HEK293 (cell line): ENCODE measurements at regions not wholly inside any gene's neighbourhood (a gene's known extent, or its start where the extent isn't known, plus 50 kb on each side); places are given as distances from the start of the nearest gene placed in this dataset.

Experiments used
- CTCF ChIA-PET: fragments of 350-600 bp; formaldehyde crosslinking; extraction: SDS; loops from one replicate; lab custom pipeline; 2021; ENCODE audit warnings: antibody characterized with exemption; lab: Yijun Ruan, JAX
- POLR2A ChIA-PET: fragments of 300-600 bp; formaldehyde crosslinking; extraction: SDS; loops from one replicate; lab custom pipeline; 2020; ENCODE audit warnings: antibody characterized with exemption, inconsistent platforms; lab: Yijun Ruan, JAX
- H3K27ac ChIP-seq: fragments of 200-500 bp; sonication (Bioruptor generic); 2 replicates; pipeline ENCODE4 v1.5.1; 2014; ENCODE audit warnings: low read depth, low read length, control low read depth, inconsistent platforms; ENCODE audit errors: extremely low read depth
- H3K36me3 ChIP-seq, 2 experiments: fragments of 200-500 bp in 1 of 2; sonication (Bioruptor generic) in 1 of 2; 1 replicate in 1 of 2; 2 replicates in 1 of 2; pipeline ENCODE4 v1.5.1; 2014 to 2017; ENCODE audit warnings: inconsistent platforms in 2 of 2, low read length in 2 of 2; ENCODE audit not compliant: control insufficient read depth in 2 of 2, insufficient read depth in 1 of 2
- H3K4me1 ChIP-seq: fragments of 200-500 bp; sonication (Bioruptor generic); 2 replicates; pipeline ENCODE4 v1.5.1; 2014; ENCODE audit warnings: mild to moderate bottlenecking, low read length, inconsistent platforms; ENCODE audit not compliant: control insufficient read depth, insufficient read depth
- H3K4me3 ChIP-seq: 2 replicates; pipeline ENCODE4 v1.5.1; 2011; ENCODE audit warnings: low read depth, mild to moderate bottlenecking, control low read depth, low read length, moderate library complexity
- H3K9me3 ChIP-seq: fragments of 200-500 bp; sonication (Bioruptor generic); 2 replicates; pipeline ENCODE4 v1.5.1; 2014; ENCODE audit warnings: low read depth, low read length, inconsistent platforms; ENCODE audit not compliant: control insufficient read depth, insufficient read depth
- ATF2 ChIP-seq: fragments of 450-650 bp; formaldehyde crosslinking; IDR thresholded peaks from 2 replicates; pipeline ENCODE4 v1.5.1; 2016; ENCODE audit warnings: missing biosample characterization, missing genetic modification characterization, low read depth
- GFI1B ChIP-seq: fragments of 450-650 bp; formaldehyde crosslinking; IDR thresholded peaks from 2 replicates; pipeline ENCODE4 v1.5.1; 2016; ENCODE audit warnings: missing biosample characterization, missing genetic modification characterization
- GLI4 ChIP-seq: fragments of 450-650 bp; formaldehyde crosslinking; IDR thresholded peaks from 2 replicates; pipeline ENCODE4 v1.5.1; 2016; ENCODE audit warnings: missing biosample characterization, missing genetic modification characterization
- GLIS2 ChIP-seq: fragments of 450-650 bp; formaldehyde crosslinking; IDR thresholded peaks from 2 replicates; pipeline ENCODE4 v1.5.1; 2016; ENCODE audit warnings: missing biosample characterization, missing genetic modification characterization
- HOXA7 ChIP-seq: sonication (generic); formaldehyde crosslinking; IDR thresholded peaks from 2 replicates; pipeline ENCODE4 v1.8.1; 2022; ENCODE audit warnings: missing genetic modification reagents, borderline replicate concordance
- KLF8 ChIP-seq: fragments of 450-650 bp; formaldehyde crosslinking; IDR thresholded peaks from 2 replicates; pipeline ENCODE4 v1.5.1; 2016; ENCODE audit warnings: missing biosample characterization, missing genetic modification characterization
- PBX3 ChIP-seq: sonication (generic); formaldehyde crosslinking; IDR thresholded peaks from 2 replicates; pipeline ENCODE4 v1.8.1; 2022; ENCODE audit warnings: mild to moderate bottlenecking, moderate library complexity, missing genetic modification reagents
- SALL2 ChIP-seq: fragments of 450-650 bp; formaldehyde crosslinking; IDR thresholded peaks from 2 replicates; pipeline ENCODE4 v1.5.0; 2017; ENCODE audit warnings: missing biosample characterization, mild to moderate bottlenecking, missing genetic modification characterization, borderline replicate concordance
- SP7 ChIP-seq: fragments of 450-650 bp; formaldehyde crosslinking; IDR thresholded peaks from 2 replicates; pipeline ENCODE4 v1.5.1; 2016; ENCODE audit warnings: missing biosample characterization, missing genetic modification characterization
- TCF7L2 ChIP-seq: IDR thresholded peaks from 2 replicates; pipeline ENCODE4 v1.6.1; 2011; ENCODE audit warnings: low read depth, mild to moderate bottlenecking, inconsistent platforms, low read length, moderate library complexity, borderline replicate concordance
- YY2 ChIP-seq: fragments of 450-650 bp; formaldehyde crosslinking; IDR thresholded peaks from 2 replicates; pipeline ENCODE4 v1.5.1; 2016; ENCODE audit warnings: missing biosample characterization, missing genetic modification characterization
- ZBTB17 ChIP-seq: fragments of 450-650 bp; formaldehyde crosslinking; IDR thresholded peaks from 2 replicates; pipeline ENCODE4 v1.5.1; 2016; ENCODE audit warnings: missing biosample characterization, missing genetic modification characterization
- ZBTB8A ChIP-seq: fragments of 450-650 bp; formaldehyde crosslinking; IDR thresholded peaks from 2 replicates; pipeline ENCODE4 v1.5.1; 2016; ENCODE audit warnings: missing biosample characterization, missing genetic modification characterization
- ZFHX2 ChIP-seq: fragments of 450-650 bp; formaldehyde crosslinking; conservative IDR thresholded peaks from 2 replicates; pipeline ENCODE4 v1.5.1; 2016; ENCODE audit warnings: missing biosample characterization, missing genetic modification characterization
- ZFP3 ChIP-seq: fragments of 450-650 bp; formaldehyde crosslinking; IDR thresholded peaks from 2 replicates; pipeline ENCODE4 v1.5.1; 2016; ENCODE audit warnings: low read depth, missing biosample characterization, missing genetic modification characterization
- ZFP41 ChIP-seq: fragments of 450-650 bp; formaldehyde crosslinking; IDR thresholded peaks from 2 replicates; pipeline ENCODE4 v1.5.1; 2016; ENCODE audit warnings: missing biosample characterization, missing genetic modification characterization, borderline replicate concordance
- ZIC2 ChIP-seq: fragments of 450-650 bp; formaldehyde crosslinking; IDR thresholded peaks from 2 replicates; pipeline ENCODE4 v1.5.1; 2016; ENCODE audit warnings: missing biosample characterization, missing genetic modification characterization
- ZNF10 ChIP-seq: fragments of 450-650 bp; formaldehyde crosslinking; IDR thresholded peaks from 2 replicates; pipeline ENCODE4 v1.5.1; 2017; ENCODE audit warnings: missing biosample characterization, missing genetic modification characterization
- ZNF132 ChIP-seq: fragments of 450-650 bp; formaldehyde crosslinking; IDR thresholded peaks from 2 replicates; pipeline ENCODE4 v1.5.1; 2017; ENCODE audit warnings: missing biosample characterization, missing genetic modification characterization, borderline replicate concordance
- ZNF239 ChIP-seq: fragments of 450-650 bp; formaldehyde crosslinking; IDR thresholded peaks from 2 replicates; pipeline ENCODE4 v1.5.1; 2016; ENCODE audit warnings: missing biosample characterization, missing genetic modification characterization
- ZNF302 ChIP-seq: fragments of 450-650 bp; formaldehyde crosslinking; IDR thresholded peaks from 2 replicates; pipeline ENCODE4 v1.5.1; 2016; ENCODE audit warnings: missing biosample characterization, missing genetic modification characterization, low read depth
- ZNF394 ChIP-seq: fragments of 450-650 bp; formaldehyde crosslinking; IDR thresholded peaks from 2 replicates; pipeline ENCODE4 v1.5.1; 2016; ENCODE audit warnings: missing biosample characterization, missing genetic modification characterization, mild to moderate bottlenecking, moderate library complexity, borderline replicate concordance
- ZNF423 ChIP-seq: fragments of 450-650 bp; formaldehyde crosslinking; IDR thresholded peaks from 2 replicates; pipeline ENCODE4 v1.5.1; 2016; ENCODE audit warnings: missing biosample characterization, missing genetic modification characterization
- ZNF561 ChIP-seq: fragments of 450-650 bp; IDR thresholded peaks from 2 replicates; pipeline ENCODE4 v1.5.1; 2018; ENCODE audit warnings: missing biosample characterization, missing genetic modification characterization, borderline replicate concordance
- ZNF600 ChIP-seq: fragments of 450-650 bp; formaldehyde crosslinking; IDR thresholded peaks from 2 replicates; pipeline ENCODE4 v1.5.1; 2016; ENCODE audit warnings: missing biosample characterization, missing genetic modification characterization
- ZNF610 ChIP-seq: fragments of 450-650 bp; formaldehyde crosslinking; IDR thresholded peaks from 2 replicates; pipeline ENCODE4 v1.5.1; 2016; ENCODE audit warnings: missing biosample characterization, missing genetic modification characterization, borderline replicate concordance
- ZNF629 ChIP-seq: fragments of 450-650 bp; formaldehyde crosslinking; IDR thresholded peaks from 2 replicates; pipeline ENCODE4 v1.5.1; 2017; ENCODE audit warnings: missing biosample characterization, missing genetic modification characterization
- ZNF639 ChIP-seq: fragments of 450-650 bp; formaldehyde crosslinking; IDR thresholded peaks from 2 replicates; pipeline ENCODE4 v1.5.1; 2016; ENCODE audit warnings: missing biosample characterization, missing genetic modification characterization
- ZNF645 ChIP-seq: fragments of 450-650 bp; formaldehyde crosslinking; IDR thresholded peaks from 2 replicates; pipeline ENCODE4; 2016; ENCODE audit warnings: missing biosample characterization, missing genetic modification characterization
- ZNF692 ChIP-seq: fragments of 450-650 bp; formaldehyde crosslinking; IDR thresholded peaks from 2 replicates; pipeline ENCODE4 v1.5.1; 2016; ENCODE audit warnings: missing biosample characterization, missing genetic modification characterization
- ZNF843 ChIP-seq: fragments of 450-650 bp; formaldehyde crosslinking; IDR thresholded peaks from 2 replicates; pipeline ENCODE4 v1.5.1; 2016; ENCODE audit warnings: missing biosample characterization, missing genetic modification characterization
- ZSCAN16 ChIP-seq: fragments of 450-650 bp; formaldehyde crosslinking; IDR thresholded peaks from 2 replicates; pipeline ENCODE4 v1.5.1; 2016; ENCODE audit warnings: missing biosample characterization, missing genetic modification characterization

- TF ChIP-seq ZFP3 (tag by site-specific recombination) (no peak), GLI4 (tag by site-specific recombination) (no peak), ZNF302 (tag by site-specific recombination) (no peak), ZNF132 (no peak), ZSCAN16 (tag by site-specific recombination) (no peak)
- TF ChIP-seq, all 188 proteins: peak for 0
Measured at GRCh38 chrX:40474645-40475044, 106.1 kb upstream of the ATP6AP2 start (continued).

- Histone ChIP-seq H3K4me3 (no peak overlapping the region), H3K27ac (peak overlapping the region; percentile 39), H3K9me3 (no peaks in the 10 kb centered on the region), H3K36me3 (no peaks in the 10 kb centered on the region), H3K4me1 (no peaks in the 10 kb centered on the region)
- CTCF ChIA-PET = no interaction called here
- POLR2A ChIA-PET = no interaction called here
- TF ChIP-seq ZNF610 (tag by site-specific recombination) = 0 out of 2 replicates have a peak, but pooled peaks have one; percentile 51
- TF ChIP-seq ZNF600 = peak; percentile 60
- TF ChIP-seq ZNF10 (tag by site-specific recombination) = peak; percentile 38; the same call in 1 of the 2 replicates
- TF ChIP-seq YY2 = no peak
- peak; percentile 66; the same call in 1 of the 2 replicates for TF ChIP-seq KLF8 (tag by site-specific recombination)
- peak; percentile 92 for TF ChIP-seq SP7 (tag by site-specific recombination)
- peak; percentile 90 for TF ChIP-seq ZNF423 (tag by site-specific recombination)
- peak; percentile 77; the same call in 1 of the 2 replicates for TF ChIP-seq ZNF639
- TF ChIP-seq GLIS2 (tag by site-specific recombination) = peak; percentile 77
- peak; percentile 66 for TF ChIP-seq ZBTB17 (tag by site-specific recombination)
- no peak for TF ChIP-seq TCF7L2
- TF ChIP-seq ZNF629 = peak; percentile 97
- TF ChIP-seq HOXA7 (CRISPR knock-in tag) = no peak
- TF ChIP-seq ZFP41 = no peak
- TF ChIP-seq ZFHX2 (tag by site-specific recombination) = 0 out of 2 replicates have a peak, but pooled peaks have one; percentile 14
- TF ChIP-seq ZBTB8A (tag by site-specific recombination) = peak; percentile 61
- peak; percentile 96 for TF ChIP-seq ZIC2 (tag by site-specific recombination)
- no peak for TF ChIP-seq ZNF645
- peak; percentile 96 for TF ChIP-seq ATF2
- TF ChIP-seq PBX3 = peak; percentile 36; the same call in 1 of the 2 replicates
- TF ChIP-seq ZNF394 (tag by site-specific recombination) = peak; percentile 29; the same call in 1 of the 2 replicates
- TF ChIP-seq ZNF239 (tag by site-specific recombination) = no peak
- 0 out of 2 replicates have a peak, but pooled peaks have one; percentile 29 for TF ChIP-seq ZNF561 (tag by site-specific recombination)
- TF ChIP-seq ZNF692 = peak; percentile 91
- peak; percentile 49; the same call in 1 of the 2 replicates for TF ChIP-seq ZNF843 (tag by site-specific recombination)
- no peak for TF ChIP-seq SALL2 (tag by site-specific recombination)
- no peak for TF ChIP-seq GFI1B (tag by site-specific recombination)
Measured at GRCh38 chrX:40474205-40474626, 106.6 kb upstream of the ATP6AP2 start.
